ENCODE measurements at regions not wholly inside any gene's neighbourhood (a gene's known extent, or its start where the extent isn't known, plus 50 kb on each side); places are given as distances from the start of the nearest gene placed in this dataset.
"Not testable (repeated sequence)": the region's sequence is repeated elsewhere in the genome, so short reads cannot be mapped to it uniquely, and the experiment has no call there.

DNA sequence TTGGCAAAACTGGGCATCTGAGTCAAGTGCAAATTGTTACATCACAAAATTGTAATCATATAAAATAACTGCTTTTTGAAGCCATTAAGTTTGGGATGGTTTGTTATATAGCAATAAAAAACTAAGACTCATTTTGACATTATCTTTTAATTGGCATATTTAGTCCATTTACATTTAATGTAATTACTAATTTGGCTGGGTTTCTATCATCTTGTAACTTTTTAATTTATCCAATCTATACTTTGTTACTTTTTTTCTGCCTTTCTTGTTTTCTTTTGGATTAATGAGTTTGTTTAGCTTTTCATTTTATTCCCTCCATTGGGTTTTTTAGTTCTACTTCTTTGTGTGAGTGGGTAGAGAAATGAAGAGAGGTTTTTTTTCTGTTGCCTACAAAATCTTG, 76.3 kb downstream of the DRAM2 start:
- in situ Hi-C loops (cut with MboI; ENCODE audit: low sequenced_read_pairs), result no loop called here

DNA sequence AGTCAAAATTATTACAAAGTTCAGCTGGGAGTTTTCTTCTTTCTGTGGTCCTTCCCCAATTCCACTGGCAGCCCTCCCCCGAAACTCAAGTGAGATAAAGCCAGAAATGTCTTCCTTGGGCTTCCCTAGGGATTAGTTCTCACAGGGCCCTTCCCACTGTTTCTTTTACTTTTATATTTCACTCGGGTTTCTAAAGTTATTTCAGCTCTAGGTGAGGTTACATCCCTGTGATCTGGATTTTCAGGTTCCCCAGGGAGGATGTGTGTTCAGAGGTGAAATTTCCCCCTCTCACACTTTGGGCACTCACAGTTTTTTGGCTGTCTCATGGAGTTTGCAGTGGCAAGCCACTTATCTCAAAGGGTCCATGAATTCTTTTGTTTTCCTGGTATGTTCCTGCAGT, 77.3 kb downstream of the DRAM2 start:
- in situ Hi-C loops (cut with MboI; ENCODE audit: low sequenced_read_pairs), result no loop called here

DNA sequence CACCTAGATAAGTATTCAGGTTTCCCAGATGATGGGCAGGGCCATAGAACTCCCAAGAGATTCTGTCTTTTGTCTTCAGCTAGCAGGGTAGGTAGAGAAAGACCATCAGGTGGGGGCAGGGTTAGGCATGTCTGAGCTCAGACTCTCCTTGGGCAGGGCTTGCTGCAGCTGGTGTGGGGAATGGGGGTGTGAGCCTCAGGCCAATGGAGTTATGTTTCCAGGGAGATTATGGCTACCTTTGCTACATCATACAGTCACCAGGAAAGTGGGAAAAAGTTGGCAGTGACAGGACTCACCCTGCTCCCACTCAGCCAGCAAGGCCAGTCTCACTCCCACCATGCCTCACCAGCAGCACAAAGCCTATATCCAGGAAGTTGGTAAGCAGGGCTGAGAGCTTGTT, 77.8 kb downstream of the DRAM2 start:
- in situ Hi-C loops (cut with MboI; ENCODE audit: low sequenced_read_pairs), result no loop called here

DNA sequence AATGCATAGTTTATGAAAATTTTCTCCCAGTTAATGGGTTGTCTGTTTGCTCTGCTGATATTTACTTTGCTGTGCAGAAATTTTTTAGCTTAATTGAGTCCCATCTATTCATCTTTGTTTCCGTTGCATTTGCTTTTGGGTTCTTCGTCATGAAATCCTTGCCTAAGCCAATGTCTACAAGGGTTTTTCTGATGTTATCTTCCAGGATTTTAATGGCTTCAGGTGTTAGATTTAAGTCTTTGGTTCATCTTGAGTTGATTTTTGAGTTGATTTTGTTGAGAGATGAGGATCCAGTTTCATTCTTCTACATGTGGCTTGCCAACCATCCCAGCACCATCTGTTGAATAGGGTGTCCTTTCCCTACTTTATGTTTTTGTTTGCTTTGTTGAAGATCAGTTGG, 85.2 kb downstream of the DRAM2 start:
- in situ Hi-C loops (cut with MboI; ENCODE audit: low sequenced_read_pairs), result no loop called here

DNA sequence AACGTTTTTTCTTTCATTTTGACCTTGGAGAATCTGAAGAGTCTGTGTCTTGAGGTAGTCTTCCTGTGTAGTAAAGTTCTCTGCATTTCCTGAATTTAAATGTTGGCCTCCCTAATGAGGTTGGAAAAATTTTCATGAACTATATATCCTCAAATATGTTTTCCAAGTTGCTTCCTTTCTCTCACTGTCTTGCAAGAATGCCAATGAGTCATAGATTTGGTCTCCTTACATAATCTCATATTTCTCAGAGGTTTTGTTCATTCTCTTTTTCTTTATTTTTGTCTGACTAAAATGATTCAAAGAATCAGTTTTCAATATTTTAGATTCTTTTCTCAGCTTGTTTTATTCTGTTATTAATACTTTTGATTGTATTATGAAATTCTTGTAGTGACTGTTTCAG, 87.6 kb downstream of the DRAM2 start:
- in situ Hi-C loops (cut with MboI; ENCODE audit: low sequenced_read_pairs), result no loop called here

DNA sequence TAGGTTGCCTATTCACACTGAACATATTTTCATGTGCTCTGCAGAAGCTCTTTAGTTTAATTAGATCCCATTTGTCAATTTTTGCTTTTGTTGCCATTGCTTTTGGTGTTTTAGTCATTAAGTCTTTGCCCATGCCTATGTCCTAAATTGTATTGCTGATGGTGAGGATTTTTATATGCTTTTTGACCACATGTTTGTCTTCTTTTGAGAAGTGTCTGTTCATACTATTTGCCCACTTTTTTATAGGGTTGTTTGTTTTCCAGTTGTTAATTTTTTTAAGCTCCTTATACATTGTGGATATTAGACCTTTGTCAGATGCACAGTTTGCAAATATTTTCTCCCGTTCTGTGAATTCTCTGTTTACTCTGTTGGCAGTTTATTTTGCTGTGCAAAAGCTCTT, 84.5 kb upstream of the LRIF1 start:
- in situ Hi-C loops (cut with MboI; ENCODE audit: low sequenced_read_pairs), result not testable (repeated sequence)

DNA sequence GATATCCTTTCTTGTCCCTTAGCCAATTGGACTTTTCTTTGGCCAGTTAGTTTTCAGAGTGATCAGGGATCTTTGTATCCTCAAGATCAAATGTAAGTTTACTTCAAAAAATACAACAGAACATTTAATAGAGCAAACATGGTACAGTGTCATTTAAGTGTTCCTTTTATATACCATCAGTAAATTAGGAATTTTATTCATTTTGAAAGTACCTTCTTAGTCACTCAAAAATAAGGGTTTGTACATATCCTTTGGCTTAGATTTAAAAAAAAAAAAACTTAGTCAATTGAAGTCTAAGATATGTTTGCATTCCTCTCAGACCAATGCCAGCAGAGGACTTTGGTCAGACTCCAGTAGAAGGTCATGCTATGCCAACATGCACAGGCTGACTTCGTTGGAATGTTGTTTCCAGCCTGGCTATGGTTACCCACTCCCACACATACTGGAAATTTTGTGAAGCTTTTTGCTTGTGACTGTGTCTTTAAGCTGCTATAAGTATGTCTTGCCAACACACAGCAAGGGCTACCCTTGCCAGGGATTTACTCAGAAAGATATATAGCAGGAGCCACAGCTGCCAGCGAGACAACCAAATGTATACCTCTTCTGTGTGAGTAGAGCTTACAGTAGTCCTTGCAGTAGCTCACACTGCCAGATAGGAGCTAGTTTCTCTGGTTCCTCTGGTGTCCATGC, 81.5 kb upstream of the LRIF1 start:
- in situ Hi-C loops (cut with MboI; ENCODE audit: low sequenced_read_pairs), result no loop called here

DNA sequence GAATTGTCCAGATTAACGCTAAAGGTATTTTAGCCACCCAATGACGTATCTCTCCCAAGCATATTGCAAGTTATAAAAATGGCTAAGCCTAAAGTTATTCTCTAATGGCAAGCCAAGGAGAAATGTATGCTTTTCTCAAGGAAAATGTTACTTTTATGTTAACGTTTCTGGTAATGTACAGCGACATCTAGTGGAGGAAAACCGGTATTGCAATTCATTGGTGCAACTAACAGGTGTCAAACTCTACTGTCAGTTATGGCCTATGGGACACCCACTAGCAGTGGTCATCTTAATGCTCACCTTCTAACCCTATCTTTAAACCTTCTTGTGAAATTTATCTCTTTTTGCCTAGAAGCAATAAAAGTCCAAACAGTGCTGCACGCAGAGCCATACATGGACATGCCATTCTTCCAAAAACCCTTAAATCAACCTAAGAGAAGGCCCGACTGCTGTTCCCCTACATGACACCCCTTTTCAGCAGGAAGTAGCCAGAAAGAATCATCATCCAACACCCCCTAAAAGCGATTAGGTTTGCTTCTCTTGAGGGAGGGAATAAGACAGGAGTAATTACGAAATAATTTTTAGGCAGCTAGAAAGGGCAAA, 68.7 kb upstream of the LRIF1 start:
- in situ Hi-C loops (cut with MboI; ENCODE audit: low sequenced_read_pairs), result no loop called here

DNA sequence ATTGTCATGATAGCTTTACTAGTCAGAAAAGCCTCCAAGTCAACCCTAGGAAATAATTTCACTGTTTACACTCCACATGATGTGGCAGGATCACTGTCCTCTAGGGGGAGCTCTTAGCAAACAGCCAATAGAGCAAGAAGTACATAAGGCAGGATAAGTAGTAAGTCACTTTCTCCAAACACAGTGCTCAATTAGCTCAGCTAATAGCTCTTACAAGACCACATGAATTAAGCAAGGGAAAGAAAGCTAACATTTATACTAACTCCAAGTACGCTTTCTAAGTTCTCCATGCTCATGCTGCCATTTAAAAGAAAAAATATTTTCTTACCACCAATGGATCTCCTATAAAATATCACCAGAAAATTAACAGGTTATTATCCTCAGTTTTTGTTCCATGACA, 66.9 kb upstream of the LRIF1 start:
- in situ Hi-C loops (cut with MboI; ENCODE audit: low sequenced_read_pairs), result no loop called here

DNA sequence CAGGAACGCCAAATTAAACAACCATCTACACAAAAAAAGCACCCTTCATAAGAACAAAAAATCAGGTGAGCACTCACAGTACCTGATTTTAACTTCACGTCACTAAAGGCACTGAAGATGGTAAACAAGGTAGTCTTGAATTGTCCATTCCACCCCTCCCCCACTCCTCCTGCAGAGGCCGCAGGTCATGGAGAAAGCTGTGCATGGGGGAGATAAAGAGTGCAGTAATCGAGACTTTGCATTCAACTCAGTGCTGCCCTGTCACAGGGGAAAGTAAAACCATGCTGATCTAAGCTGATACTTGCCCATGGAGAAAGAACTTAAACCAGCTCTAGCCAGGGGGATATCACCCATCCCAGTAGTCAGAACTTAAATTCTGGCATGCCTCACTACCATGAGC, 61.4 kb upstream of the LRIF1 start:
- in situ Hi-C loops (cut with MboI; ENCODE audit: low sequenced_read_pairs), result no loop called here

DNA sequence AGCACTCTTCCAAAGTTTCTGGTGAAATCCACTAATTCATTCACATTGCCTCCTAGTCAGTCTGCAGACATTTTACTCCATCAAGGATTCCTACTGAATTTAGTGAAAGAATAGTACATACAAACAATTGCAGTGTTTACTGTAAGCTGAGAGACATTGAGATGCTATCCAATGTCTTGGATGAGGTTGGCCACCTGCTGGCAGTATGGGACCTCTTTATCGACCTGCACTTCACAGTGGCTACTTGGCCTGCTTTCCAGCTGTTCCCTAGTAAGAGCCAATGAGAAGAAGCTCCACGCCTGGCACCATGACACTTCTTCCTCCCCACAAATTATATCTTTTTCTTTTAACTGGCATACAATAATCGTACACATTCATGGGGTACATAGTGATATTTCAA, 51.5 kb upstream of the LRIF1 start:
- in situ Hi-C loops (cut with MboI; ENCODE audit: low sequenced_read_pairs), result loop anchor here (25.0 kb wide), 1 partner anchor 772 kb away; no protein-coding TSS in a partner anchor

Measured in HL-60/S4 (cell line).